GM23338 (cell line): ENCODE measurements at regions not wholly inside any gene's neighbourhood (a gene's known extent, or its start where the extent isn't known, plus 50 kb on each side); places are given as distances from the start of the nearest gene placed in this dataset.

Experiments
- ATAC-seq: fragments of 200-7000 bp; cut with Tn5 transposase; 3 replicates; pipeline ENCODE4 v1.9.1; 2020
- DNase-seq: peaks from one replicate; pipeline ENCODE4 v3.0.0-alpha.2; 2015; ENCODE audit warnings: low spot score
- H2AFZ ChIP-seq: fragments of 200-600 bp; sonication (generic); 2 replicates; pipeline ENCODE4 v1.8.0; 2016; ENCODE audit warnings: antibody characterized with exemption, mild to moderate bottlenecking, moderate library complexity
- H3F3A ChIP-seq: fragments of 200-600 bp; sonication (generic); replicated peaks from 2 replicates; pipeline ENCODE4 v1.8.0; 2017; ENCODE audit warnings: antibody characterized with exemption, mixed run types, low read depth
- H3K27ac ChIP-seq: fragments of 200-600 bp; sonication (generic); 2 replicates; pipeline ENCODE4 v1.6.1; 2016; ENCODE audit warnings: low read depth
- H3K27me3 ChIP-seq: fragments of 200-600 bp; sonication (generic); 2 replicates; pipeline ENCODE4 v1.8.0; 2016; ENCODE audit warnings: mild to moderate bottlenecking, mixed run types, moderate library complexity; ENCODE audit not compliant: insufficient read depth
- H3K36me3 ChIP-seq: fragments of 200-600 bp; sonication (generic); 2 replicates; pipeline ENCODE4 v1.8.0; 2016; ENCODE audit warnings: mild to moderate bottlenecking; ENCODE audit not compliant: insufficient read depth
- H3K4me1 ChIP-seq: fragments of 200-600 bp; sonication (generic); 2 replicates; pipeline ENCODE4 v1.8.0; 2016; ENCODE audit warnings: mild to moderate bottlenecking, moderate library complexity; ENCODE audit not compliant: insufficient read depth
- H3K4me2 ChIP-seq: fragments of 200-600 bp; sonication (generic); 2 replicates; pipeline ENCODE4 v1.7.1; 2017; ENCODE audit warnings: mixed run types
- H3K4me3 ChIP-seq: fragments of 200-600 bp; sonication (generic); 2 replicates; pipeline ENCODE4 v1.6.1; 2016; ENCODE audit warnings: mixed run types
- H3K79me2 ChIP-seq: fragments of 200-600 bp; sonication (generic); replicated peaks from 2 replicates; pipeline ENCODE4 v1.8.0; 2017; ENCODE audit warnings: mild to moderate bottlenecking; ENCODE audit not compliant: insufficient read depth
- H3K9me2 ChIP-seq: fragments of 200-600 bp; sonication (generic); 2 replicates; pipeline ENCODE4 v1.8.0; 2017; ENCODE audit not compliant: insufficient read depth
- H4K20me1 ChIP-seq: fragments of 200-600 bp; sonication (generic); replicated peaks from 2 replicates; pipeline ENCODE4 v1.8.0; 2017; ENCODE audit warnings: mild to moderate bottlenecking; ENCODE audit not compliant: insufficient read depth
- H3K27ac Mint-ChIP-seq: 2 replicates; pipeline ENCODE4 v1.8.0; 2020; ENCODE audit warnings: inconsistent platforms, mild to moderate bottlenecking, moderate library complexity, mixed read lengths
- H3K27me3 Mint-ChIP-seq: 3 replicates; pipeline ENCODE4 v1.8.0; 2022; ENCODE audit warnings: low read depth, mild to moderate bottlenecking, moderate library complexity, mixed read lengths, inconsistent platforms; ENCODE audit not compliant: insufficient read depth, poor library complexity
- H3K36me3 Mint-ChIP-seq: 3 replicates; pipeline ENCODE4 v1.8.0; 2021; ENCODE audit warnings: low read depth, mild to moderate bottlenecking, inconsistent platforms, moderate library complexity, mixed read lengths
- H3K4me1 Mint-ChIP-seq: 3 replicates; pipeline ENCODE4 v1.8.0; 2020; ENCODE audit warnings: mild to moderate bottlenecking, inconsistent platforms, mixed read lengths
- H3K4me3 Mint-ChIP-seq: 3 replicates; pipeline ENCODE4 v1.8.0; 2021; ENCODE audit warnings: moderate library complexity, mild to moderate bottlenecking, inconsistent platforms, mixed read lengths
- H3K9me3 Mint-ChIP-seq: 3 replicates; pipeline ENCODE4 v1.8.0; 2020; ENCODE audit warnings: moderate library complexity, mild to moderate bottlenecking, inconsistent platforms, mixed read lengths
- CREB1 ChIP-seq: fragments of 250-450 bp; sonication (Bioruptor Pico); IDR thresholded peaks from 2 replicates; pipeline ENCODE4 v1.5.0; 2020; ENCODE audit warnings: low read depth, mild to moderate bottlenecking, moderate library complexity
- JUNB ChIP-seq: IDR thresholded peaks from one replicate; pipeline ENCODE4 v1.6.1; 2016; ENCODE audit warnings: antibody characterized with exemption; ENCODE audit not compliant: unreplicated experiment
- POLR2AphosphoS5 ChIP-seq: IDR thresholded peaks from 2 replicates; pipeline ENCODE4 v1.6.1; 2016; ENCODE audit warnings: antibody characterized with exemption, low read depth
- STAT1 ChIP-seq: IDR thresholded peaks from one replicate; pipeline ENCODE4 v1.6.1; 2016; ENCODE audit warnings: antibody characterized with exemption; ENCODE audit not compliant: unreplicated experiment
- TF ChIP-seq, protein P1 (sequence below), 2 experiments: fragments of 200-600 bp in 1 of 2; sonication (generic) in 1 of 2; conservative IDR thresholded peaks; 2 replicates each; pipeline versions ENCODE4 v1.5.1 to v1.6.1; 2016 to 2017; ENCODE audit warnings: antibody characterized with exemption in 2 of 2, low read depth in 2 of 2, mild to moderate bottlenecking in 2 of 2, moderate library complexity in 1 of 2
- TF ChIP-seq, protein P2 (sequence below): fragments of 250-450 bp; sonication (Bioruptor Pico); IDR thresholded peaks from 2 replicates; pipeline ENCODE4 v1.5.0; 2020; ENCODE audit warnings: mild to moderate bottlenecking, moderate library complexity

- H3K36me3 ChIP-seq: no peaks in the 10 kb centered on the region
- no peaks in the 10 kb centered on the region for H3K27me3 ChIP-seq
- H3K4me1 ChIP-seq: 0 out of 2 replicates have a peak, but pooled peaks cover 4% of the 10 kb centered on the region
- peaks cover 4% of the 10 kb centered on the region for H3K27me3 Mint-ChIP-seq
- no peak overlapping the region for H3K4me3 ChIP-seq
- ATAC-seq: no peak
- no peaks in the 10 kb centered on the region for H3K9me2 ChIP-seq
- DNase-seq: no peak
- no peaks in the 10 kb centered on the region for H3K9me3 Mint-ChIP-seq
- H2AFZ ChIP-seq: no peak overlapping the region
- H3F3A ChIP-seq: no peaks in the 10 kb centered on the region
- TF ChIP-seq CREB1 (CRISPR knock-in tag) (no peak), POLR2AphosphoS5 (no peak), STAT1 (no peak)
- TF ChIP-seq, protein P1, sequence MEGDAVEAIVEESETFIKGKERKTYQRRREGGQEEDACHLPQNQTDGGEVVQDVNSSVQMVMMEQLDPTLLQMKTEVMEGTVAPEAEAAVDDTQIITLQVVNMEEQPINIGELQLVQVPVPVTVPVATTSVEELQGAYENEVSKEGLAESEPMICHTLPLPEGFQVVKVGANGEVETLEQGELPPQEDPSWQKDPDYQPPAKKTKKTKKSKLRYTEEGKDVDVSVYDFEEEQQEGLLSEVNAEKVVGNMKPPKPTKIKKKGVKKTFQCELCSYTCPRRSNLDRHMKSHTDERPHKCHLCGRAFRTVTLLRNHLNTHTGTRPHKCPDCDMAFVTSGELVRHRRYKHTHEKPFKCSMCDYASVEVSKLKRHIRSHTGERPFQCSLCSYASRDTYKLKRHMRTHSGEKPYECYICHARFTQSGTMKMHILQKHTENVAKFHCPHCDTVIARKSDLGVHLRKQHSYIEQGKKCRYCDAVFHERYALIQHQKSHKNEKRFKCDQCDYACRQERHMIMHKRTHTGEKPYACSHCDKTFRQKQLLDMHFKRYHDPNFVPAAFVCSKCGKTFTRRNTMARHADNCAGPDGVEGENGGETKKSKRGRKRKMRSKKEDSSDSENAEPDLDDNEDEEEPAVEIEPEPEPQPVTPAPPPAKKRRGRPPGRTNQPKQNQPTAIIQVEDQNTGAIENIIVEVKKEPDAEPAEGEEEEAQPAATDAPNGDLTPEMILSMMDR (conservative IDR thresholded peaks at IDR 0.05; ENCODE audit: low read depth in 2 of 2): peak in 1 of 2 experiments; percentile 56; a peak in 2 of 4 replicates
- H3K27ac ChIP-seq: no peak overlapping the region
- no peaks in the 10 kb centered on the region for H3K36me3 Mint-ChIP-seq
- no peaks in the 10 kb centered on the region for H3K79me2 ChIP-seq
- no peak overlapping the region for H3K4me3 Mint-ChIP-seq
- no peak overlapping the region for H3K27ac Mint-ChIP-seq
- no peak overlapping the region for H3K4me2 ChIP-seq
- peaks cover 8% of the 10 kb centered on the region; the same call in 2 of the 3 replicates for H3K4me1 Mint-ChIP-seq
- H4K20me1 ChIP-seq: no peaks in the 10 kb centered on the region
Measured at GRCh38 chr9:78860801-78861475, 564.0 kb downstream of the PSAT1 start.

- no peaks in the 10 kb centered on the region for H3K9me2 ChIP-seq
- no peak overlapping the region for H3K27ac Mint-ChIP-seq
- DNase-seq: no peak
- TF ChIP-seq JUNB (no peak), CREB1 (CRISPR knock-in tag) (no peak), STAT1 (no peak)
- TF ChIP-seq, protein P2, sequence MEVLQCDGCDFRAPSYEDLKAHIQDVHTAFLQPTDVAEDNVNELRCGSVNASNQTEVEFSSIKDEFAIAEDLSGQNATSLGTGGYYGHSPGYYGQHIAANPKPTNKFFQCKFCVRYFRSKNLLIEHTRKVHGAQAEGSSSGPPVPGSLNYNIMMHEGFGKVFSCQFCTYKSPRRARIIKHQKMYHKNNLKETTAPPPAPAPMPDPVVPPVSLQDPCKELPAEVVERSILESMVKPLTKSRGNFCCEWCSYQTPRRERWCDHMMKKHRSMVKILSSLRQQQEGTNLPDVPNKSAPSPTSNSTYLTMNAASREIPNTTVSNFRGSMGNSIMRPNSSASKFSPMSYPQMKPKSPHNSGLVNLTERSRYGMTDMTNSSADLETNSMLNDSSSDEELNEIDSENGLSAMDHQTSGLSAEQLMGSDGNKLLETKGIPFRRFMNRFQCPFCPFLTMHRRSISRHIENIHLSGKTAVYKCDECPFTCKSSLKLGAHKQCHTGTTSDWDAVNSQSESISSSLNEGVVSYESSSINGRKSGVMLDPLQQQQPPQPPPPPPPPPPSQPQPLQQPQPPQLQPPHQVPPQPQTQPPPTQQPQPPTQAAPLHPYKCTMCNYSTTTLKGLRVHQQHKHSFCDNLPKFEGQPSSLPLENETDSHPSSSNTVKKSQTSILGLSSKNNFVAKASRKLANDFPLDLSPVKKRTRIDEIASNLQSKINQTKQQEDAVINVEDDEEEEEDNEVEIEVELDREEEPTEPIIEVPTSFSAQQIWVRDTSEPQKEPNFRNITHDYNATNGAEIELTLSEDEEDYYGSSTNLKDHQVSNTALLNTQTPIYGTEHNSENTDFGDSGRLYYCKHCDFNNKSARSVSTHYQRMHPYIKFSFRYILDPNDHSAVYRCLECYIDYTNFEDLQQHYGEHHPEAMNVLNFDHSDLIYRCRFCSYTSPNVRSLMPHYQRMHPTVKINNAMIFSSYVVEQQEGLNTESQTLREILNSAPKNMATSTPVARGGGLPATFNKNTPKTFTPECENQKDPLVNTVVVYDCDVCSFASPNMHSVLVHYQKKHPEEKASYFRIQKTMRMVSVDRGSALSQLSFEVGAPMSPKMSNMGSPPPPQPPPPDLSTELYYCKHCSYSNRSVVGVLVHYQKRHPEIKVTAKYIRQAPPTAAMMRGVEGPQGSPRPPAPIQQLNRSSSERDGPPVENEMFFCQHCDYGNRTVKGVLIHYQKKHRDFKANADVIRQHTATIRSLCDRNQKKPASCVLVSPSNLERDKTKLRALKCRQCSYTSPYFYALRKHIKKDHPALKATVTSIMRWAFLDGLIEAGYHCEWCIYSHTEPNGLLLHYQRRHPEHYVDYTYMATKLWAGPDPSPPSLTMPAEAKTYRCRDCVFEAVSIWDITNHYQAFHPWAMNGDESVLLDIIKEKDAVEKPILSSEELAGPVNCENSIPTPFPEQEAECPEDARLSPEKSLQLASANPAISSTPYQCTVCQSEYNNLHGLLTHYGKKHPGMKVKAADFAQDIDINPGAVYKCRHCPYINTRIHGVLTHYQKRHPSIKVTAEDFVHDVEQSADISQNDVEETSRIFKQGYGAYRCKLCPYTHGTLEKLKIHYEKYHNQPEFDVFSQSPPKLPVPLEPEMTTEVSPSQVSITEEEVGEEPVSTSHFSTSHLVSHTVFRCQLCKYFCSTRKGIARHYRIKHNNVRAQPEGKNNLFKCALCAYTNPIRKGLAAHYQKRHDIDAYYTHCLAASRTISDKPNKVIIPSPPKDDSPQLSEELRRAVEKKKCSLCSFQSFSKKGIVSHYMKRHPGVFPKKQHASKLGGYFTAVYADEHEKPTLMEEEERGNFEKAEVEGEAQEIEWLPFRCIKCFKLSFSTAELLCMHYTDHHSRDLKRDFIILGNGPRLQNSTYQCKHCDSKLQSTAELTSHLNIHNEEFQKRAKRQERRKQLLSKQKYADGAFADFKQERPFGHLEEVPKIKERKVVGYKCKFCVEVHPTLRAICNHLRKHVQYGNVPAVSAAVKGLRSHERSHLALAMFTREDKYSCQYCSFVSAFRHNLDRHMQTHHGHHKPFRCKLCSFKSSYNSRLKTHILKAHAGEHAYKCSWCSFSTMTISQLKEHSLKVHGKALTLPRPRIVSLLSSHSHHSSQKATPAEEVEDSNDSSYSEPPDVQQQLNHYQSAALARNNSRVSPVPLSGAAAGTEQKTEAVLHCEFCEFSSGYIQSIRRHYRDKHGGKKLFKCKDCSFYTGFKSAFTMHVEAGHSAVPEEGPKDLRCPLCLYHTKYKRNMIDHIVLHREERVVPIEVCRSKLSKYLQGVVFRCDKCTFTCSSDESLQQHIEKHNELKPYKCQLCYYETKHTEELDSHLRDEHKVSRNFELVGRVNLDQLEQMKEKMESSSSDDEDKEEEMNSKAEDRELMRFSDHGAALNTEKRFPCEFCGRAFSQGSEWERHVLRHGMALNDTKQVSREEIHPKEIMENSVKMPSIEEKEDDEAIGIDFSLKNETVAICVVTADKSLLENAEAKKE (CRISPR knock-in tag): no peak
- TF ChIP-seq, protein P1 (conservative IDR thresholded peaks at IDR 0.05; ENCODE audit: low read depth in 2 of 2): no peak
Measured at GRCh38 chr9:78863531-78863930, 566.6 kb downstream of the PSAT1 start.

More at GRCh38 chr9:78863531-78863930, 566.6 kb downstream of the PSAT1 start:
- H3K27me3 ChIP-seq: no peaks in the 10 kb centered on the region
- no peaks in the 10 kb centered on the region for H4K20me1 ChIP-seq
- no peaks in the 10 kb centered on the region for H3K27me3 Mint-ChIP-seq
- H3K4me3 Mint-ChIP-seq: no peak overlapping the region
- no peak for ATAC-seq
- no peaks in the 10 kb centered on the region for H3K36me3 ChIP-seq
- H3F3A ChIP-seq: no peaks in the 10 kb centered on the region
- 0 out of 2 replicates have a peak, but pooled peaks cover 4% of the 10 kb centered on the region for H3K4me1 ChIP-seq
- H3K36me3 Mint-ChIP-seq: no peaks in the 10 kb centered on the region
- H3K4me3 ChIP-seq: no peak overlapping the region
- H3K4me2 ChIP-seq: no peak overlapping the region
- no peaks in the 10 kb centered on the region for H3K79me2 ChIP-seq
- no peaks in the 10 kb centered on the region for H3K9me3 Mint-ChIP-seq
- no peak overlapping the region for H3K27ac ChIP-seq
- H2AFZ ChIP-seq: no peak overlapping the region
- H3K4me1 Mint-ChIP-seq: peaks cover 9% of the 10 kb centered on the region; the same call in 2 of the 3 replicates
